ENCODE measurements at regions not wholly inside any gene's neighbourhood (a gene's known extent, or its start where the extent isn't known, plus 50 kb on each side); places are given as distances from the start of the nearest gene placed in this dataset.
"Not testable (repeated sequence)": the region's sequence is repeated elsewhere in the genome, so short reads cannot be mapped to it uniquely, and the experiment has no call there.

DNA sequence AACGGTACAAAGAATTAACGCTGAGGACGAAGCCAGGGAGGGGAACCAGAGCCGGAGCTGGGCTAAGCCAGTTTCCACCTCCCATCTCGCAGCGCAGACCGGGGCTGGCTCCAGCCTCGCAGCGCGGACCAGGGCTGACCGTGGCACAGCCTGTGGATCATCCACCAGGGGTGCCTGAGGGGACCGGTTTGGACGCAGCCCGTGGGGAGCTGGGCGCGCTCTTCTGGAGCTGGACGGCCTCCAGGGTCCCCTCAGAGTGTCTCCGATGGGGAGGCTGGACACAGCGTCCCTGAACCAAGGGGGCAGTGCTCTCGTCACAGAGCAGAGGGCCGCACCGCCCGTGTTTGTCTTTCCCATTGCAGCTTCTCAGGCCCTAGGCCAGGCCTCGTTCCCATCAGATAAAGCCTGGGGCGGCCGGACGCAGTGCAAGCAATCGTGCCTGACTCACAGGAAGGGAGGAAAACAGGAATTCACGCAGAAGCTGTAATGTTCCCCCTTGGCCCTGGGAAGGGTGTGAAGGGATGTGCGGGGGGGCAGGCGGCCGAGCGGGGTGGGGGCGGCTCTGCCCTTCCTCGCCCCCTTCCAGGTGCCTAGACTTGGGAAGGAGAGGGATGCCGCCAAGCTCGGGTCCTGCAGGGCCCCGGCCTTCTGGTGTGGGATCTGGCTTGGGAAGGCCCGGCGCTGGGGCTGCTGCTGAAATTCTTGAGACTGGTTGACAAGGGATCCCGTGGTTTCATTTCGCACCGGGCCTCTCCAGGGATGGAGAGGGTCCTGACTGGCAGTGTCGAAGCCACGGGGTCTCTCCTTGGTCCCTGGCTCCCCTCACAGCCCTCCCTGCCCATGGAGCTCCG, 148.1 kb upstream of the ZNF469 start:
- H3K27ac Mint-ChIP-seq; H3K4me3 Mint-ChIP-seq; H3K36me3 Mint-ChIP-seq (ENCODE audit: low read depth); H3K27me3 Mint-ChIP-seq (ENCODE audit: low read depth); DNase-seq; ATAC-seq; POLR2A ChIA-PET; H3K9me3 Mint-ChIP-seq (ENCODE audit: insufficient read depth); H3K4me1 Mint-ChIP-seq (ENCODE audit: low read depth); CTCF ChIA-PET: not testable (repeated sequence)

DNA sequence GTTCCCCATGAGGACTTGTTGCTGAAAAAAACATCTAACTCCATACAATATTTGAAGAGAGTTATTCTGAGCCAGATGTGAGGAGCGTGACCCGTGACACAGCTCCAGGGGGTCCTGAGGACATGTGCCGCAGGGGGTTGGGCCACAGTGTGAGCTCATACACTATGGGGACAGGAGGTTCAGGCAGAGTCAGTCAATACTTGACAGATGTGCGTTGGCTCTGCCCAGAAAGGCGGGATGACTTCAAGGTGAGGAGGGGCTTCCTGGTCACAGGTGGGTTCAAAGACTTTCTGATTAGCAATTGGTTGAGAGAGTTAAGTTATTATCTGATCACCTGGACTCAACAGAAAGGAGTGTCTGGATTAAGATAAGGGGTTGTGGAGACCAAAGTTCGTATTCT, 147.1 kb upstream of the ZNF469 start:
- H3K27ac Mint-ChIP-seq; CTCF ChIA-PET; H3K4me3 Mint-ChIP-seq; ATAC-seq; H3K27me3 Mint-ChIP-seq (ENCODE audit: low read depth); H3K4me1 Mint-ChIP-seq (ENCODE audit: low read depth); DNase-seq; H3K9me3 Mint-ChIP-seq (ENCODE audit: insufficient read depth); POLR2A ChIA-PET; H3K36me3 Mint-ChIP-seq (ENCODE audit: low read depth): not testable (repeated sequence)

DNA sequence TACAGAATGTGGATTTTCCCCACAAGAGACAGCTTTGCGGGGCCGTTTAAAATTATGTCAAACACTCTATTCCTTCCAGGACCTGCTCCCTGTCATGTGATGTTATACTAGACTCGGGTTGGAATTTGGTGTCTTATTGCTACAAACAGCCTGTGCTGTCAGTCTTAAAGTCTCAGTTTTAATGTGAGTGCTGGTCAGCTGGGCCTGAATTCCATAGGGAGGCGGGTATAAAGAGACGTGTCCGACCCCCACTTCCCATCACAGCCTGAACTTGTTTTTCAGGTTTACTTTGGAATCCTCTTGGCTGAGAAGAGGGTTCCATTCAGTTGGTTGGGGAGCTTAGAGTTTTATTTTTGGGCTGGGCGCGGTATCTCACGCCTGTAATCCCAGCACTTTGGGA, 146.5 kb upstream of the ZNF469 start:
- ATAC-seq; H3K4me3 Mint-ChIP-seq; CTCF ChIA-PET; H3K9me3 Mint-ChIP-seq (ENCODE audit: insufficient read depth); H3K27ac Mint-ChIP-seq; POLR2A ChIA-PET; H3K4me1 Mint-ChIP-seq (ENCODE audit: low read depth); DNase-seq; H3K36me3 Mint-ChIP-seq (ENCODE audit: low read depth); H3K27me3 Mint-ChIP-seq (ENCODE audit: low read depth): not testable (repeated sequence)

DNA sequence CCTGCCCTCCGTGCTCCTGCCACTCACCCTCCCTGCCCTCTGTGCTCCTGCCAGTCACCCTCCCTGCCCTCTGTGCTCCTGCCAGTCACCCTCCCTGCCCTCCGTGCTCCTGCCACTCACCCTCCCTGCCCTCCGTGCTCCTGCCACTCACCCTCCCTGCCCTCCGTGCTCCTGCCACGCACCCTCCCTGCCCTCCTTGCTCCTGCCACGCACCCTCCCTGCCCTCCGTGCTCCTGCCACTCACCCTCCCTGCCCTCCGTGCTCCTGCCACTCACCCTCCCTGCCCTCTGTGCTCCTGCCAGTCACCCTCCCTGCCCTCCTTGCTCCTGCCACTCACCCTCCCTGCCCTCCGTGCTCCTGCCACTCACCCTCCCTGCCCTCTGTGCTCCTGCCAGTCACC, 145.4 kb upstream of the ZNF469 start:
- ATAC-seq; H3K27ac Mint-ChIP-seq; POLR2A ChIA-PET; H3K4me1 Mint-ChIP-seq (ENCODE audit: low read depth); H3K4me3 Mint-ChIP-seq; H3K27me3 Mint-ChIP-seq (ENCODE audit: low read depth); DNase-seq; CTCF ChIA-PET; H3K9me3 Mint-ChIP-seq (ENCODE audit: insufficient read depth); H3K36me3 Mint-ChIP-seq (ENCODE audit: low read depth): not testable (repeated sequence)

DNA sequence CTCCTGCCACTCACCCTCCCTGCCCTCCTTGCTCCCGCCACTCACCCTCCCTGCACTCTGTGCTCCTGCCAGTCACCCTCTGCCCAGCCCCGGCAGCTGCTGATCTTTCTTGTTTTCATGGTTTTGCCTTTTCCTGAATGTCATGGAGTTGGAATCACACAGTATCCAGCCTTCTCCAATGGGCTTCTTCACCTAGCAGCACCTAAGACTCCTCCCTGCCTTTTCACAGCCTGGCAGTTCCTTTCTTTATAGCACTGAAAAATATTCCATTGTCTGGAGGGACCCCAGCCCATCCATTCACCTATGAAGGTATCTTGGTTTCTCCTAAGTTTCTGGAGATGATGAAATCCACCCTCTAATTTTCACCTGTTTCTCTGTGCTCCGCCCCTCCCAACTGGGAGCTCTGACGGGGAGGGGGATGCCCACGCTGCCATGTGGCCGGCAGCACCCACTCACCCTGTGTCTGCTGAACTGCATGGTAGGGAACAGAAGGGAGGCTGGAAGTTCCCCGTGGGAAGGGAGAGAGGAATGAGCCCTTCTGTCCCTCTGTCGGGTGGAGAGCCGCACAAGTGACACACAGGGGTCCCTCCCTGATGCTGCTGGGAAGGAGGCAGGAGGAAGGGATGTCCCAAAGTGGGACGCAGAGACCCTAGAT, 144.9 kb upstream of the ZNF469 start:
- H3K4me3 Mint-ChIP-seq; POLR2A ChIA-PET; H3K4me1 Mint-ChIP-seq (ENCODE audit: low read depth); H3K9me3 Mint-ChIP-seq (ENCODE audit: insufficient read depth); ATAC-seq; H3K36me3 Mint-ChIP-seq (ENCODE audit: low read depth); H3K27me3 Mint-ChIP-seq (ENCODE audit: low read depth); DNase-seq; CTCF ChIA-PET; H3K27ac Mint-ChIP-seq: not testable (repeated sequence)

DNA sequence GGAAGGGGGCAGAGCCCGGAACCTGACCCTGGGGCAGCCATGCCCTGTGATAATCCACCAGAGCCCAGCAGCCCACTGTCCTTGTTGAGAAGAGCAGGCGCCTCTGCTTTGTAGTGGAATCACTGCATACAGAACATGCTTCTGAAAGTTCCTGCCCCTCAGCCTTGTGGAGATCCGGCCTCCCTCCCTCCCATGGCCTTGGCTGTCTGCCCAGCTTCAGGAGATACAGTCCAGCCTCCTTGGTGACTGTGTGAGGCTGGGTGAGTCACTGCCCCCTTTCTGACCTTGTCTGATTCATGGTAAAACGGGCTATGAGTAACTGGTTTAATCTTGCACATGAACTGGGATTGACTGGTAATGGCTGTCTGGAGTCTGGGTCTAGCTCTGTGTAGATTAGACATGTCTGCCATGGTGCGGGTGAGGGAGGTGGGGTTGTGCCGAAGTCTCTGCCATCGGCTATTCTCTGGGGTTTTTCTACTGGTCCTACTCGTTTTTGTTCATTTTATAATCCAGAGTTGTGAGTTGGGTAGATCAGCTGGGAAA, 144.0 kb upstream of the ZNF469 start:
- POLR2A ChIA-PET; H3K27me3 Mint-ChIP-seq (ENCODE audit: low read depth); H3K36me3 Mint-ChIP-seq (ENCODE audit: low read depth); H3K4me3 Mint-ChIP-seq; CTCF ChIA-PET; H3K4me1 Mint-ChIP-seq (ENCODE audit: low read depth); H3K27ac Mint-ChIP-seq; H3K9me3 Mint-ChIP-seq (ENCODE audit: insufficient read depth); DNase-seq; ATAC-seq: not testable (repeated sequence)

DNA sequence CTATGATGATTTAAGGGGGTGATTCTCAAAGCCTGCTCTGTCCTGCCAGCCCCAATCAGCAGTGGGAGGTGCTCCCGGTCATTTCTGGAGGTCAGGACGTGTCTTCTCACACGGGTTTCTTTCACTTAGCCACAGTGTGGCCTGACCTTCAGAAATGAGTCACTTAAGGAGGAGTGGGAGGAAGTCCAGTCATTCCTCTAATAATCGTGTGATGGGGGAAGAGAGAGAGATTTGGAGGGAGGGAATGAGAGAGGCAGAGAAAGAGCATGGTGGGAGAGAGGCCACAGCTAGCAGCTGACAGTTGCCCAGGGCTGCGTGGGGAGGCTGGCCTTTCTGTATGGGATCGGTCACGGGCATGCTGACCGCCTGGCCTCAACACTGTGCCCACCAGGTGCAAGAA, 142.6 kb upstream of the ZNF469 start:
- H3K4me1 Mint-ChIP-seq (ENCODE audit: low read depth); H3K9me3 Mint-ChIP-seq (ENCODE audit: insufficient read depth); H3K36me3 Mint-ChIP-seq (ENCODE audit: low read depth); H3K27ac Mint-ChIP-seq; ATAC-seq; POLR2A ChIA-PET; H3K4me3 Mint-ChIP-seq; DNase-seq; H3K27me3 Mint-ChIP-seq (ENCODE audit: low read depth); CTCF ChIA-PET: not testable (repeated sequence)

DNA sequence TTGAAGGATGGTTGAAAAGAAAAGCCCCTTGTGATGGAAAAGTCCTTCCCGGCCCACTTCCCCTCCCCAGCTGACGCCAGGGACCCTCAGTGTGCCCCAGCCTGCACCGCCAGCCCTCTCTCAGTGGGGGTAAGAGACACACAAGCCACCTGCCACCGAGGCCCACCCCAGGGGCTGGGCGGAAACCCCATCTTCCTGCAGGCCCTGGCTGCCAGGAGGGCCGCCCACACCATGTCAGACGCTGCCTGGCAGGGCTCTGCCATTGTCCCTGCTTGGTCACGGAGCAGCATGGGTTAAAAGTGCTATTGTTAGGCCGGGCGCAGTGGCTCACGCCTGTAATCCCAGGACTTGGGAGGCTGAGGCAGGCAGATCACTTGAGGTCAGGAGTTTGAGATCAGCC, 142.0 kb upstream of the ZNF469 start:
- H3K27ac Mint-ChIP-seq; POLR2A ChIA-PET; H3K4me3 Mint-ChIP-seq; CTCF ChIA-PET; ATAC-seq; H3K4me1 Mint-ChIP-seq (ENCODE audit: low read depth); H3K36me3 Mint-ChIP-seq (ENCODE audit: low read depth); H3K9me3 Mint-ChIP-seq (ENCODE audit: insufficient read depth); H3K27me3 Mint-ChIP-seq (ENCODE audit: low read depth); DNase-seq: not testable (repeated sequence)

DNA sequence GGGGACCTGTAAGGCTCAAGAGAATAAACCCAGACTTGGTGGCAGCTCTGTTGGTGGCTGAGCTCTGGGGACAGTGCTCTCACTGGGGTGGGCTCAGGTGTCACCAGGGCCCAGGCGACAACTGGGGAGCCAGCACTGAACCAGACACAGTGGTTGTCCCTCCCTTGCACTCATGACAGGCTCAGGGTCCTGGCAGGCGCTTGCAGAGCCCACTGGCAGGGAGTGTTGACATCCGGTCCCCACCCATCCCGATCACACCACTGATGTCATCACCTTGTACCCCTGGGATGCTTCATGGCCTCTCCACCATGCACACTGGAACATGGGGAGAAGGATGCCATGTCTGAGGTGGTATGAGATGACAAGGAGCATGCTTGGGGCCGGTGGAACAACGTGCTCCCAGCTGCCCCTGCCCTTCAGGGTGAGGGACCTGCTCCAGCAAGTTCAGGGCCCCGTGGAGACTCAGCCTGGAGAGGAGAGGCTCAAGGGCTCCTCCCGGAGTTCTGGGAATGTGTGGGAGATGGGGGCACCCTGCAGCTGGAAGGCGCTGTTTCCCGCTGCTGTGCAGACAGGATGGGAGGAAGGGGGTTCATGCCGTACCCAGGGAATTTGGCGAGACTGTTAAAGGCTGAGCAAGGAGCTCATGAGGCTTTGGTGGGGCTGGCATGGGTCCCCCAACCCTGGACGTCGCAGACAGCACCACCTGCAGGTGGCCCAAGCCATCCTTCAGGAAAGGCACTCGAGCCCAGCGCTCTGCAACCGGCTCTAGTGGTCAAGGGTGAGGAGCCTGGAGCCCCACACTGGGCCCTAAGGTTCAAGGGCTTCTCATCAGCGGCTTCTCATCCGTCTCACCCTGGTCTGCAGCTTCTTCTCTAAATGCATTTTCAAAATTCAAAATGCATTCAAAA, 141.1 kb upstream of the ZNF469 start:
- CTCF ChIA-PET; ATAC-seq; POLR2A ChIA-PET; DNase-seq; H3K27me3 Mint-ChIP-seq (ENCODE audit: low read depth); H3K4me3 Mint-ChIP-seq; H3K4me1 Mint-ChIP-seq (ENCODE audit: low read depth); H3K9me3 Mint-ChIP-seq (ENCODE audit: insufficient read depth); H3K36me3 Mint-ChIP-seq (ENCODE audit: low read depth); H3K27ac Mint-ChIP-seq: not testable (repeated sequence)

DNA sequence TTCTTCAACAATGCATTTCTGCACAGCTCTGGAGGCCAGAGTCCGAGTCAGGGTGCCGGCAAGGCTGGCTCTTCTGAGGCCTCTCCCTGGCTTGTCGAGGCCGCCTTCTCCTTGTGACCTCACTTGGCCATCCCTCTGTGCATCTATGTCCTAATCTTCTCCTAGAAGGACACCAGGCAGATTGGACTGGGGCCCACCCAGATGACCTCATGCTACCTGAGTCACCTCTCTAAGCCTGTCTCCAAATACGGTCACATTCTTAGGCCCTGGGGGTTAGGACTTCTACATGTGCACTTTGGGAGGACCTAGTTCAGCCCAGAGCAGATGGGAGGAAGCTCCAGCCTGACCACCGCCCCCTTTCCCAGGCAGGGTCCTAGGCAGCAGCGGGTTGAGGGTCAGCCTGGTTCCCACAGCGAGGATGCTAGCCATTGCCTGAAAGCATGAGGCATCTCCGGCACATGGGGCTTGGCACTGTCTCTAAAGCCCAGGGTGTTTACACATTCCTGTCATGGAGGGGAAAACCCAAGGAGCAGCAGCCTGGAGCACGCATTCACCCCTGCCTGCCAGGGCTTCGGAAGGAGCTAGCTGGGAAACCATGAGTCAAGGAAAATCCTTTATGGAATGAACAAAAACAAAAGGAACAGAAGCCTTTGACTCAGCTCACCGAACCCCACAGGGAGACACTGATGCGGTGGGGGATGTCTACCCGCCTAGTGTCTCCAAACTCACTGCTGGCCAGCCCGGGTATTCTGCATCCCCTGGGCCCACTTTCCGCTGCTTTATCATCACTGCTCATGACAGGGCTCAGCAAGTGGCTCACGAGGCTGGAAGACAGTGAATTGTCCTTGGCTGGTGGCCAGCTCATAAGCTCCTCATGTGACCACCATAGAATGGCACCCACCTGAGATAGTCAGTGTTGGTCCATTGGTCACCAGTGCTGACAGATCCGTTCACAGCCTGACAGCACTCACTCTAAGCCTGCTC, 140.2 kb upstream of the ZNF469 start:
- DNase-seq; H3K4me3 Mint-ChIP-seq; H3K36me3 Mint-ChIP-seq (ENCODE audit: low read depth); POLR2A ChIA-PET; H3K9me3 Mint-ChIP-seq (ENCODE audit: insufficient read depth); CTCF ChIA-PET; H3K27me3 Mint-ChIP-seq (ENCODE audit: low read depth); H3K27ac Mint-ChIP-seq; ATAC-seq; H3K4me1 Mint-ChIP-seq (ENCODE audit: low read depth): not testable (repeated sequence)

DNA sequence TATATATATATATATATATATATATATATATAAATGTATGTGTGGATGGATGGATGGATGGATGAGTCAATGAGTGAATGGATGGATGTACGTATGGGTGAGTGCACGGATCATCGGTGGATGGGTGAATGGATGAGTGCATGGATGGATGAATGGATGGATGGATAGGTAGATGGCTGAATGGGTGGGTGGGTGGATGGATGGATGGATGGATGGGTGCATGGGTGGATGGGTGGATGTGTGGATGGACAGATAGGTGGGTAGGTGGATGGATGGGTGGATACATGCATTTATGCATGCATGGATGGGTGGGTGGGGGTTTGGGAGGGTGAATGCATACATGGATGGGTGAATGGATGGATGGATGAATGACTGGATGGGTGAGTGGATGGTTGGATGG, 138.8 kb upstream of the ZNF469 start:
- CTCF ChIA-PET; H3K27me3 Mint-ChIP-seq (ENCODE audit: low read depth); ATAC-seq; POLR2A ChIA-PET; H3K9me3 Mint-ChIP-seq (ENCODE audit: insufficient read depth); H3K4me3 Mint-ChIP-seq; DNase-seq; H3K4me1 Mint-ChIP-seq (ENCODE audit: low read depth); H3K27ac Mint-ChIP-seq; H3K36me3 Mint-ChIP-seq (ENCODE audit: low read depth): not testable (repeated sequence)
